HG03108 (cell line): ENCODE measurements at regions not wholly inside any gene's neighbourhood (a gene's known extent, or its start where the extent isn't known, plus 50 kb on each side); places are given as distances from the start of the nearest gene placed in this dataset.
"Not testable (repeated sequence)": the region's sequence is repeated elsewhere in the genome, so short reads cannot be mapped to it uniquely, and the experiment has no call there.

Experiments used
- ATAC-seq: cut with Tn5 transposase; IDR thresholded peaks from one replicate; pipeline ENCODE4 v1.9.1; 2021; ENCODE audit warnings: moderate library complexity; ENCODE audit not compliant: unreplicated experiment

GRCh38 chr12:25788707-25789442 is 169.6 kb upstream of the RASSF8 start:
- ATAC-seq, result no peak

GRCh38 chr12:25789541-25789944 is 168.9 kb upstream of the RASSF8 start:
- no peak for ATAC-seq

- ATAC-seq, result no peak
Measured at GRCh38 chr12:25792031-25792430, 166.5 kb upstream of the RASSF8 start.

- no peak for ATAC-seq
Measured at GRCh38 chr12:25793196-25793595, 165.3 kb upstream of the RASSF8 start.

GRCh38 chr12:25794571-25794970 is 163.9 kb upstream of the RASSF8 start:
- no peak for ATAC-seq

- no peak for ATAC-seq
Measured at GRCh38 chr12:25796523-25797000, 161.9 kb upstream of the RASSF8 start.

GRCh38 chr12:25797386-25797785 is 161.1 kb upstream of the RASSF8 start:
- ATAC-seq, result no peak

GRCh38 chr12:25797949-25798348 is 160.5 kb upstream of the RASSF8 start:
- no peak for ATAC-seq

- no peak for ATAC-seq
Measured at GRCh38 chr12:25800101-25800500, 158.4 kb upstream of the RASSF8 start.

- ATAC-seq, result no peak
Measured at GRCh38 chr12:25801734-25802133, 156.7 kb upstream of the RASSF8 start.

- no peak for ATAC-seq
Measured at GRCh38 chr12:25802143-25802542, 156.3 kb upstream of the RASSF8 start.

- ATAC-seq, result not testable (repeated sequence)
Measured at GRCh38 chr12:25803029-25803664, 155.3 kb upstream of the RASSF8 start.

GRCh38 chr12:25804286-25804685 is 154.2 kb upstream of the RASSF8 start:
- ATAC-seq, result not testable (repeated sequence)

GRCh38 chr12:25806271-25806670 is 152.2 kb upstream of the RASSF8 start:
- no peak for ATAC-seq

- ATAC-seq, result no peak
Measured at GRCh38 chr12:25808604-25809003, 149.9 kb upstream of the RASSF8 start.

- no peak for ATAC-seq
Measured at GRCh38 chr12:25810683-25811082, 147.8 kb upstream of the RASSF8 start.

- ATAC-seq, result peak; percentile 71
Measured at GRCh38 chr12:25811656-25812126, 146.8 kb upstream of the RASSF8 start.

GRCh38 chr12:25812295-25812694 is 146.2 kb upstream of the RASSF8 start:
- no peak for ATAC-seq

- ATAC-seq, result no peak
Measured at GRCh38 chr12:25813843-25814242, 144.6 kb upstream of the RASSF8 start.

GRCh38 chr12:25816637-25817036 is 141.8 kb upstream of the RASSF8 start:
- no peak for ATAC-seq

- ATAC-seq, result no peak
Measured at GRCh38 chr12:25817166-25817565, 141.3 kb upstream of the RASSF8 start.
